Effector memory CD4-positive, alpha-beta T cell (primary cell): ENCODE measurements at regions not wholly inside any gene's neighbourhood (a gene's known extent, or its start where the extent isn't known, plus 50 kb on each side); places are given as distances from the start of the nearest gene placed in this dataset.

Experiments used
- DNase-seq, 3 donors: peaks; one replicate each; pipeline ENCODE4 v3.0.0-alpha.2; 2020
- H3K27ac ChIP-seq: 2 replicates; pipeline ENCODE4 v1.7.0; 2013; ENCODE audit warnings: mild to moderate bottlenecking, low read length, moderate library complexity; ENCODE audit not compliant: insufficient read depth, poor library complexity, severe bottlenecking
- H3K27me3 ChIP-seq: replicated peaks from 2 replicates; pipeline ENCODE4 v1.7.0; 2013; ENCODE audit warnings: mild to moderate bottlenecking, low read length; ENCODE audit not compliant: insufficient read depth, control insufficient read depth, poor library complexity, severe bottlenecking
- H3K36me3 ChIP-seq: 2 replicates; pipeline ENCODE4 v1.7.0; 2013; ENCODE audit warnings: mild to moderate bottlenecking, low read length, moderate library complexity; ENCODE audit not compliant: control insufficient read depth, insufficient read depth
- H3K4me1 ChIP-seq: 2 replicates; pipeline ENCODE4 v1.7.0; 2013; ENCODE audit warnings: low read length, mild to moderate bottlenecking; ENCODE audit not compliant: control insufficient read depth, insufficient read depth, poor library complexity, severe bottlenecking
- H3K4me3 ChIP-seq: 2 replicates; pipeline ENCODE4 v1.7.0; 2013; ENCODE audit warnings: low read length, low read depth, mild to moderate bottlenecking; ENCODE audit not compliant: insufficient read depth, poor library complexity, severe bottlenecking
- H3K9me3 ChIP-seq: 2 replicates; pipeline ENCODE4 v1.7.0; 2013; ENCODE audit warnings: mild to moderate bottlenecking, low read length, moderate library complexity; ENCODE audit not compliant: control insufficient read depth

GRCh38 chr3:5644773-5645670 lies 457.5 kb downstream of the EDEM1 start:
- Histone ChIP-seq H3K9me3 (no peaks in the 10 kb centered on the region), H3K27ac (no peak overlapping the region), H3K4me1 (no peaks in the 10 kb centered on the region), H3K36me3 (no peaks in the 10 kb centered on the region), H3K4me3 (no peak overlapping the region), H3K27me3 (no peaks in the 10 kb centered on the region)
- DNase-seq: no peak

- Histone ChIP-seq H3K4me3 (no peak overlapping the region), H3K27me3 (no peaks in the 10 kb centered on the region), H3K9me3 (no peaks in the 10 kb centered on the region), H3K4me1 (no peaks in the 10 kb centered on the region), H3K36me3 (no peaks in the 10 kb centered on the region), H3K27ac (no peak overlapping the region)
- DNase-seq: no peak
Observed at GRCh38 chr3:5645692-5646410, 458.3 kb downstream of the EDEM1 start.

DNA sequence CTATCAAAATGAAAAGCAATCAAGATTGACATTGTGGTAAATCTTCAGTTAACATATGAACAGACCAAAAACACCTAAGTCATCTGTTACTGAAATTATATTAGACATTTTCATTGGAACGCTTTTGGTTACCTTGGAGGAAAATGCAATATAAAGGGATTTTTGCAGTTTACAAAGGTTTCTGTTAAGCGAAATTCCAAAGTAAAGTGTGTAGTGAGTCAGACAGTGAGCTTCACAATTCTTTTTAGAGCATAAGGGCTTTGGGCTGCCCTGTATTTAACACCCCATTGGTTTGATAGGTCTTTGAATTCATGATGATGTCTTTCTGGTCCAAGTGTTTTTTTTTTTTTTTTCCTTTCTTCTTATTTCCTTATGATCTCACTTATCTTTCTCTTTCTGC lies 462.8 kb downstream of the EDEM1 start:
- no peak overlapping the region for H3K27ac ChIP-seq
- no peaks in the 10 kb centered on the region for H3K27me3 ChIP-seq
- no peak for DNase-seq
- no peak overlapping the region for H3K4me3 ChIP-seq
- no peaks in the 10 kb centered on the region for H3K9me3 ChIP-seq
- no peaks in the 10 kb centered on the region for H3K4me1 ChIP-seq
- no peaks in the 10 kb centered on the region for H3K36me3 ChIP-seq

- H3K4me1 ChIP-seq: no peaks in the 10 kb centered on the region
- no peak for DNase-seq
- no peaks in the 10 kb centered on the region for H3K9me3 ChIP-seq
Observed at GRCh38 chr3:5651351-5651750, 463.8 kb downstream of the EDEM1 start.

GRCh38 chr3:5653426-5654143 lies 466.1 kb downstream of the EDEM1 start:
- Histone ChIP-seq H3K4me1 (no peaks in the 10 kb centered on the region), H3K9me3 (no peaks in the 10 kb centered on the region), H3K4me3 (no peak overlapping the region), H3K36me3 (no peaks in the 10 kb centered on the region), H3K27me3 (no peaks in the 10 kb centered on the region), H3K27ac (no peak overlapping the region)
- DNase-seq: no peak

More at GRCh38 chr3:5651351-5651750, 463.8 kb downstream of the EDEM1 start:
- Histone ChIP-seq H3K27ac (no peak overlapping the region), H3K27me3 (no peaks in the 10 kb centered on the region), H3K36me3 (no peaks in the 10 kb centered on the region), H3K4me3 (no peak overlapping the region)

- no peak for DNase-seq
- Histone ChIP-seq H3K4me1 (no peaks in the 10 kb centered on the region), H3K27ac (no peak overlapping the region), H3K9me3 (no peaks in the 10 kb centered on the region), H3K36me3 (no peaks in the 10 kb centered on the region), H3K27me3 (no peaks in the 10 kb centered on the region), H3K4me3 (no peak overlapping the region)
Observed at GRCh38 chr3:5657106-5657505, 469.6 kb downstream of the EDEM1 start.

DNA sequence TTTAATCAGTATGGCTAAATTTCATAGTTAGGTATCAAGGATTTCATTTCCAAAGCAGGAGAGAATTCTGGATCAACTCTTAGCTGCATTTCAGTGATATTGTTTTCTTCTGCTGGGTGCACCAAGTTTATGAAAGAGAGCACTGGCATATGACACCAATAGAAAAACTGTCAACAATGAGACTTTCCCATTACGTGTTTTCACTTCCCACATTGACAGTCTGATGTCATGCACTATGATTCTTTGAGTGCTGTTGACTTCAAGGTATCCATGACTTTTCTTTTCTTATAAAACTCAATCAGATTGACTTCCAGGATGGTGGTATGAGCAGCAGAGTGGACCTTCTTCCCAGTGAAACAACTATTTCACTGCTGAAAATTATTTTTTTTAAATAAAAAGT lies 476.1 kb downstream of the EDEM1 start:
- no peaks in the 10 kb centered on the region for H3K9me3 ChIP-seq
- no peaks in the 10 kb centered on the region for H3K4me1 ChIP-seq
- no peak for DNase-seq
- H3K27ac ChIP-seq: no peak overlapping the region
- H3K4me3 ChIP-seq: no peak overlapping the region
- H3K36me3 ChIP-seq: no peaks in the 10 kb centered on the region
- no peaks in the 10 kb centered on the region for H3K27me3 ChIP-seq

- no peaks in the 10 kb centered on the region for H3K27me3 ChIP-seq
- no peaks in the 10 kb centered on the region for H3K36me3 ChIP-seq
Observed at GRCh38 chr3:5666455-5666854, 478.9 kb downstream of the EDEM1 start.

GRCh38 chr3:5673521-5673920 lies 486.0 kb downstream of the EDEM1 start:
- Histone ChIP-seq H3K36me3 (no peaks in the 10 kb centered on the region), H3K4me1 (no peaks in the 10 kb centered on the region), H3K27me3 (no peaks in the 10 kb centered on the region), H3K27ac (no peak overlapping the region), H3K9me3 (no peaks in the 10 kb centered on the region), H3K4me3 (no peak overlapping the region)
- no peak for DNase-seq

More at GRCh38 chr3:5666455-5666854, 478.9 kb downstream of the EDEM1 start:
- no peak for DNase-seq
- H3K4me1 ChIP-seq: no peaks in the 10 kb centered on the region
- no peaks in the 10 kb centered on the region for H3K9me3 ChIP-seq
- no peak overlapping the region for H3K27ac ChIP-seq
- H3K4me3 ChIP-seq: no peak overlapping the region
